ENCODE measurements at regions not wholly inside any gene's neighbourhood (a gene's known extent, or its start where the extent isn't known, plus 50 kb on each side); places are given as distances from the start of the nearest gene placed in this dataset.

DNA sequence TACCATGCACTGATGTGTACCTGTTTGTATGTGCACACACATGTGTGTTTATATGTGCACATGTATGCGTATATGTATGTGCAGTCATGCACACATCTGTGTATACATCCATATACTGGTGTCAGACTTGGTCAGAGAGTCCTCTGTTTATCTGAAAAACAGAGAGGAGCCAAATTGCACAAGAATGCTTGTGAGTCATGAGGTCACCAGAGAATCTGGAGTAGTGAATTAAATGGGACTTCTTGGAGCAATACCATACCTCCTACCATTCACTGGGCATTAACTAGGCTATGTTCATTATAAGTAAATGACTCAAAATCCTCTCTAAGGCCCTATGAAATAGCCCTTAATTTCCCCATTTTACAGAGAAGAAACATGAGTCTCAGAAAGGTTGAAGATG, 272.1 kb upstream of the C1orf87 start:
- no peak for TF ChIP-seq EP300 (IDR thresholded peaks at IDR 0.05)
- no peak for TF ChIP-seq POLR2A (IDR thresholded peaks at IDR 0.05)

Measured in tibial nerve (tissue), 3 donors.